GM18909 (cell line): ENCODE measurements at regions not wholly inside any gene's neighbourhood (a gene's known extent, or its start where the extent isn't known, plus 50 kb on each side); places are given as distances from the start of the nearest gene placed in this dataset.
"Not testable (repeated sequence)": the region's sequence is repeated elsewhere in the genome, so short reads cannot be mapped to it uniquely, and the experiment has no call there.

ENCODE experiments used
- ATAC-seq: cut with Tn5 transposase; IDR thresholded peaks from one replicate; pipeline ENCODE4 v1.9.1; 2021; ENCODE audit warnings: mild to moderate bottlenecking; ENCODE audit not compliant: unreplicated experiment, poor library complexity

DNA sequence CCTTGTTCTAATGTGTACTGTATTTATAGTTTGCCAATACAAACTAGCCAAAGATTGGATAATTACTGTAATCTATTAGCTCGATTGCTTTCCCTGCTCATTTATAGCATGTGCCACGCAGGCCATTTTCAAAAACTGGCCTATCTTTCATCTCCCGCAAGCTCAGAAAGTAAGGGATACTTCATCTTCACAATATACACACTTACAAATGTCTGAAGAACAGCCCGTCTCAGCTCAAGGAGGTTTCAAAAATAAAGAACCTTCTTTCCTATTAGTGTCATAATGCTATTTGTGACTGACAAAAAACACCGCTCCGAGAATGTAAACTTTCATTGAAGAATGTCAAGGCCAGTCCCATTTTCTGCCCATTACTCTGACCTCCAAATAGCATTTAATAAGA, 306.4 kb upstream of the ZNF507 start:
- no peak for ATAC-seq

DNA sequence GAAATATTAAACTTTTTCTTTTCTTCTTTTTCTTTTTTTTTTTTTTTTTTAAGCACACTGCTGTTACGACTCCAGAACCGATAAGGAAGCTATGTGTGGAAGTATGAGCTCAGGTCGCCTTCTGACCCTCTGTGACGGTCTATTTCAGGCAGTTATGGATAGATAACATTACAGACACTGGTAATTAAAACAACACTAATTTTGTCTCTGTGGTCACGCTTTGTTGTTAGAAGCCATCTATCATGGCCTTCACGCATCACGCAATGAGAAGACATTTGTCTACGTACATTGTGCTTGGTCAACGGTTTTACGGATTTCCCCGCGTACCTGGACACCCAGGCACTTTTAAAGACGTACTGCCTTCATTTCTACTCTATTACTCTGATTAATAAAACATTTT, 306.0 kb upstream of the ZNF507 start:
- ATAC-seq = no peak

DNA sequence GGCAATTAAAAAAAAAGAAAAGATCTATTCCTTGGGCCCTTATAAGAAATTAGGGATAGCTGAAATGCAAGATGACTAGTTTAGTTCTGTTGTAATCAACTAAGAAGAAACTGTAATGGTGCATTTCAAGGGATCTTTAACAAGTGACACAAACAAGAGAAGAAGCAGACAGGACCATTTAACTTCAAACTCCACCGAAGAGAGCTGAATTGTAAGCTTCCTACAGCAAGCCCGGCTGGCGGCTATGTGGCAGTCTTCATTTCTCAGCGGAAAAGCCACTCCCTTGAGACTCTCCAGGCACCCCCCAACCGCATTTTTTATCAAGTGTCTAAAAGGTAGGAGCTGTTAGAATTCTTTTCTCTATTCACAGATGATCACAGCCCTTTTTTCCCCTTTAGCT, 305.2 kb upstream of the ZNF507 start:
- ATAC-seq = no peak

DNA sequence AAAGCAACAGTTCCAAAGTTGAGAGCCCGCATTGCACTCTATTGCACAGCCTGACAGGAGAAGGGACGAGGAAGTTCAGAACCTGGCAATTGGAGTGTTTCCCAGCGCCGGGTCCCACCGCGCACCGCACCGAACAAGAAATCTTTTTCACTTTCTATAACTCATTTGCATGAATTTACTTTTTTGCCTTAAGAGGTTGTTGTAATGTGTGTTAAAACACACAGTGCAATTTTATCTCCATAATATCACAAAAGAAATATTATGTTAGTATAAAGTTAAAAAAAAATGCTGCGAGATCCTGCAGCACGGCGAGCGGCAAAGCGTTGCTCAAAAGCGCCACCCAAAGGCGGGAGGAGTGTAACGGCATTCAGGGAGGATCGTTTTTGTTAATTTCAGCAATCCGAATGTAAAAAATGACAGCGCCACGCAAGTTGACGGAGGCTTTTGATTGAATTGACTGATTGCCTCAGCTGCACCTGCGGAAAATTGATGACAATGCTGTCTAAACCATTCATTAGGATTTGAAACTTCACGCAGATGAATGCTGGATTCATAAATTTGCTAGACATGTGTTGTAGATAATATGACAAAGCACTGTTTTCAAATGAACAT, 303.6 kb upstream of the ZNF507 start:
- no peak for ATAC-seq

DNA sequence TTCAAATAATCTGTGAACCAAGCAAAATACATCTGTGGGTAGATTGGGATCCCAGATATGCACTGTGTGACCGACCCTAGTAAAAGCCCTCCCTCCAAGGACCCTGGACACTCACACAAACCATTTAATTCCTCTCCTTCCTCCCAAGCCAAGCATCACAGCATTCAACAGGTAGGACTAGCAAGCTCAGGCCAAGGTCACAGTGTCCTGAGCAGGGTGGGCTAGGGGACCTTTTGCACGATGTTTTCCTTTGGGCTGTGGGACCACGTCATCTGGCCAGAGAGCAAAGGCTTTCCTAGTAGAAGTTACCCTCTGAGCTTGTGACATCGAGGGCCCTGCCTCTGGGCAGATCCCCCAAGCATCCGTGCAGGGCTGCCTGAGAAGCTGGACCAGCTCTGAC, 297.6 kb upstream of the ZNF507 start:
- no peak for ATAC-seq

DNA sequence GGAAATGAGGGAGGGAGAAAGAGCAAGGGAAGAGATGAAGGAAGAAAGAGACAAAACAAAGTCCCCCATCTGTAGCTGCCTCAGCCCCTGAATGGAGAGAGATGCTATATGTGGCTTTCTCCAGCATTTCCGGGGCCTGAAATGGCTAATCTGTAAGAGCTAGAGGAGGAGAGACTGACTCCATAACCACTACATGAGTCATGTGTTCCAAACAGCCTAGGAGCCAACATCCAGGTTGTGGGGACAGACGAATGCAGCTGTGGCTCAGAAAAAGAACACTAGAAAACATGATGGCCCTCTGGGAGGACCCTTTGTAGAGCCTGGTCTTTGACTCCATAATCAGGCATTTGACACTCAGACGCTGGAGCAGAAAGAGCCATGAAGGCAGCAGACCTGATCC, 292.0 kb upstream of the ZNF507 start:
- no peak for ATAC-seq

DNA sequence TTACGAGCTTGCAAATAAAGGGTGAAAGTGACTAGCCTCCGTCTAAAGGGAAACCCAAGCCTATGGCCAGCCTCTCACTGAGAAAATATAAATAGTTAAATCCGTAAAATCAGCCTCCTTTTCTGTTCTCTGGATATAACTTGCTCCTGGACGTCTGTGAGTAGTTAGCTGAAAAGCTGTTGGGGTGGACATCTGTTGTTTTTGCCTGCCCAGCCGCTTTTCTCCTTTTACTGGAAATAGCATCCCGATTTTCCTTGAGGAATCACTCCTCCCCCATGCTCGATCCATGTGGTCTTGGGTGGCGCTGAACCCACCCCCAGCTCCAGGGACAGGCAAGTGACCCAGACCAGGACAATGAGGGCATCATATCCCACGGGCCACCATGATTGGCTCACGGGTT, 291.5 kb upstream of the ZNF507 start:
- no peak for ATAC-seq

DNA sequence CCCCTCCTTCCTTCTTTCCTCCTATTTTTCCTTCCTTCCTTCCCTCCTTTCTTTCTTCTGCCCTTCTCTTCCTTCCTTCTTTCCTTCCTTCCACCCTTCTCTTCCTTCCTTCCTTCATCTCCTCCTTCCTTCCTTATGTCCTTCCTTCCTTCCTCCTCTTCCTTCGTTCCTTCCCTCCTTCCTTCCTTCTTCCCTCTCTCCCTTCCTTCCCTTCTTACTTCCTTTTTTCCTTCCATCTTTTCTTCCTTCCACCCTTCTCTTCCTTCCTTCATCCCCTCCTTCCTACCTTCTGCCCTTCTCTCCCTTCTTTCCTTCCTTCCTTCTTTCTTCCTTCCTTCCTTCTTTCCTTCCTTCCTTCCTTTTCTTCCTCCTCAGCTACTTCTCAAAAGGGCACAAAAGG, 287.3 kb upstream of the ZNF507 start:
- no peak for ATAC-seq

DNA sequence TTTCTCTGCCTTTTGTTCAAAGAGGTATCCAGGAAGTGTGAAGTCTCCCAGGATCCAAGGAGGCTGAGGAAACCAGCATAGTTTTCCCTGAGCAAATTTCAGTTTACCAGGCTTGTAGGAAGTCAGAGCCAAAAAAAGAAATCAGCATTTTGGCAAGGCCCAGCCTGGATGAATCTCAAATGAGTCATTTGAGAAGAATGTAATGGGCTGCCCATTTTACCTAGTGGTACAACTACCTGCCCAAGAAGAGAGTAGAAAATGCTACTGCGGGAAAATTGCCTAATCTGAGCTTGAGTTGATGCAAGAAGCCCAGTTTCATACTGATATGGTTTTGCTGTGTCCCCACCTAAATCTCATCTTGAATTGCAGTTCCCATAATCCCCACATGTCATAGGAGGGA, 284.1 kb upstream of the ZNF507 start:
- no peak for ATAC-seq

DNA sequence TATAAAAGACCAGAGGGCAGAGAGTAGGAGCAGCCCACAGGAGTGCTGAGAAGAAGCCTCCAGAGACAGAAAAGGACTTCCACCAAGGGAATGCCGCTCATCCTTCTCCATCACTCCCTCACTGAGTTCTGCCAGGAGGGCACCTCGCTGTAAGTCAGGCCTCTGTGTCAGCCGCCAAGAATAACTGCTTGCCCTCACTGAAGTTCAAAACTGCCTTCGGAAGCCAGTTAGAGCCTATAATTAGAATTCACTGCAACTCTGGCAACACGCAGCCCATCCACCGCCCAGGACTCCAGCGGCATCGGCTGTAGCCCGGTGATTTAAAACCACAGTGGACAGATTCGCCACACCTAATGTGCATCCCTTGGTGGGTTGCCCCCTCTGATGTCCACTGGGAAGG, 281.8 kb upstream of the ZNF507 start:
- ATAC-seq = no peak

DNA sequence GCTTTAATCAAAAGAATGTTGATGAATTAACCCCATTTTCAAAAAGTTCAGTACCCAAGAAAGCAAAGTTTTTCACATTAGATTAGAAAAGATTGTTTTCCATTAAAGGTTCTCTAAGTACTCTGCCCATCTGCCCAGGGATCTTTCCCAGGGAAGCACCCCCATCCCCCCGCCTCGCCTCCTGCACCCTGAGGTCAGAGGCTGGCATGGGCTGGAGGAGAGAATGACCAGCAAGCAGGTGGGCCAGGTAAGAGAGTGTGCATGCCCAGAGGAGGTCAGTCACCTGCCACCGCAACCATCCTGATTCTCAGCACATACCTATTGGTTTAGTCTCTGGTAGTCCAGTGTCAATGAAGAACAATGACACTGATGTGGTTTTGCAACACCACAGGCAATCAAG, 279.4 kb upstream of the ZNF507 start:
- ATAC-seq = no peak

DNA sequence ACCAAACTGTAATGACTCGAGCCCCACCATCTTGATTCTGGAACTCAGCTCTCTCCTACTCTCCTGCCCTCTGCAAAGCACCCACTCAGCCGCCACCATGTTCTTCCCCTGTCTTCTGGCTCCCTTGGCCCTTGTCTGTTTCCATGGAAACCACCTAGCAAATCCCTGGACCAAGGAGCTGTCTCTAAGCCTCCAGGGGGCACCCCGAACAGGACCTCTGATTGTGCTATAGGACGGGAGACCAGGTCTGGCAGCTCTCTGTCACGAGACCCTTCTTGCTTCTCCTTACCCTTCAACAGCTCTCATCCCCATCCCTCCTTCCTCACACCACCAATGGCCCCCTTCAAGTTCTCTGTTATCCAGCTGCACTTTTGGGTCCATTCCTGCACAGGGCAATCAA, 277.7 kb upstream of the ZNF507 start:
- ATAC-seq = no peak

DNA sequence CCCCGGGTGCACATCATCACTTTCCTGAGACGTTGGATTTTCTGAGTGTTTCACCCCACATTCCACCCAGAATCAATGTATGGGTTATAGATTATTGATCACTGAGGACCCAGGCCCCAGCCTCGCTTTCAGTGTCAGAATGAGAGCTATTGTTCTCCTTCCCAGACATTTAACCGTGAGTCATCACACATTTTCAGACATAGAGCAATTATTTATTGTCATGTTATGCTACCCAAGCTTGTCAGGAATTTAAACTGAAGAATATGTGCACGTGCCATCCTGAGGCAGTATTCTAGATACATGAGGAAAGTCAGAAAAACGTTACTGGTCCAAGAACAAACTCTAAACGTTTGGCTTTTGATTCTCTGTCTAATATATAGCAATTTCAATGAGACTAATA, 276.6 kb upstream of the ZNF507 start:
- no peak for ATAC-seq

DNA sequence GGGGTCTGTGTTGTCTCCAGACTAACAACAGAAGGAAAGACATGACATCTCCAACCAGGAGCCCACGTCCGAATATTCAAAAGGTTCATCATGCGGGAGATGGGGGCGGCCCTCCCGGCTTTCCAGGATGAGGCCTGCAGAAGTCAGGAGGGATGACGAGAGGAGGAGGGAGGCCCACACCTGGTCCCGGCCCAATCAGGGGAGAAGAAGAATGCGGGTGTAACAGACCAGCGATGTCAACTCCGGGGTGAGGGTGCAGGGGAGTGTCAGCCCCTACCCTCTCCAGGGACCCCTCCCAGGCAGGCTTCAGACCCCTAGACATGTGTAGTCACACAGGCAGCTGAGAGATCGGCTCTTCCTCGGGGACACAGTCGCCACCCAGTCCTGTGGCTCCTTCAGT, 275.3 kb upstream of the ZNF507 start:
- no peak for ATAC-seq

DNA sequence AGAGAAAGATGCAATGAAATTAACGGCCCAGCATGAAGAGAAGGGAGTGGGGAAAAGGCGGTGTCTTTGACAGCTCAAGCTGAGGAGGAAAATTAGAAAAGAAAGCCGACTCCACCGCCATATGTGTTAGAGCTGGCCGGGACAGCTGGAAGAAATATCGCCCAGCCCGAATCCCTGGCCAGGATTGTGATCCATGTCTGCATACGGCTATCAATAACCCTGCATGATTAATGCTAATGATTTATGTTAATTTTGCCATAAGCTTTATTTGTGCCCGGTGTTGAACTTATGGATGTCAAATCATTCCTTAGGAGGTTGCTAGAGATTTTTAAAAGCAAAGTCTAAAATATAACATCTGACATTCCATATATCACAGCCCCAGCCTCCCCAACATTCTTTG, 263.4 kb upstream of the ZNF507 start:
- ATAC-seq = no peak

DNA sequence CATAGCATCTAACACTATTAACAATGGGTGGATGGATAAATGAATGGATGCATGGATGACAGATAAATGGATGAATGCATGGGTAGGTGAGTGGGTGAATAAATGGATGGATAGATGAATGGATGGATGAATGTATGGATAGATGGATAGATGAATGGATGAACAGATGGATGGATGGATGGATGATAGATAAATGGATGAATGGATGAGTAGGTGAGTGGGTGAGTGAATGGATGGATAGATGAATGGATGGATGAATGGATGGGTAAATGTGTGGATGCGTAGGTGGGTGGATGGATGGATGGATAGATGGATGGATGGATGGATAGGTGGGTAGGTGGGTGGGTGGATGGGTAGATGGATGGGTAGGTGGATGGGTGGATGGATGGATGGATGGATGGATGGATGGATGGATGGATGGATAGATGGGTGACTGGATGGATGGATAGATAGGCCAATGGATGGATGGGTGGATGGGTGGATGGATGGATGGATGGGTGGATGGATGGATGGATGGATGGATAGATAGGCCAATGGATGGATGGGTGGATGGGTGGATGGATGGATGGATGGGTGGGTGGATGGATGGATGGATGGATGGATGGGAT, 260.6 kb upstream of the ZNF507 start:
- not testable (repeated sequence) for ATAC-seq

DNA sequence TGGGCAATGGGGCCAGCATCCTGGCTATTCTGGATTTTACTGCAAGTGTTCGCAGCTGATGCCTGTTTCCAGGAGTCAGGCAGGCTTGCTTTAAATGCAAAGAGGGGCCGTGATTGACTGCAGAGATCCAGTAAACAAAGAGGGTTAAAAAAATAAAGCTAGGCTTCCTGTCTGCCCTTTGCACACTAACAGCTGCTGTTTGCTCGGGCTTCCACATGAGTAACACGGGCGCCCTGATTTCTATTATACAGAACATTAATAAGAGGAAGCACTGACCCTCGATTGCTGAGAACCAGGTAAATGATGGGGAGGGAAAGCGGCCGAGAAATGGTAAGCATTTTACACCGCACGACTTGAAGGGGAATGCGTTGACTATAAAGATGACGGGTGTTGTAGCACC, 254.2 kb upstream of the ZNF507 start:
- ATAC-seq = no peak

DNA sequence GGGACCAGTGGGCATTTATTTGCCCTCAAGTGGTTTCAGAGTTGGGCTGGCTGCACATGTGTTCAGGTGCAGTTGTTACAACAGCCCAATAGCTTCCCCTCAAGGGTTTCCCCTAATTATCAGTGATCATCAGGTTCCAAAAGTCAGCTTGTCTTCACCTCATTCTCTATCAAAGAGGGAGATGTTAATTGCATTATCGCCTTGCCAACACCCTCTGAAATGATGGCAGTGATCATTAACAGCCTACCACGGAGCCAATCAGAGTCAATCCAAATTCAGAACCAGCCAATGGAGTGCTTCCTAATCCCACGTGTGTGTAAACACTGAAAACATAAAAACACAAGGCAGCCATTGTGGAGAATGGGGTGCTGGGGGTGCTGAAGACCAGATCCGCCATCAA, 248.4 kb upstream of the ZNF507 start:
- ATAC-seq = no peak

DNA sequence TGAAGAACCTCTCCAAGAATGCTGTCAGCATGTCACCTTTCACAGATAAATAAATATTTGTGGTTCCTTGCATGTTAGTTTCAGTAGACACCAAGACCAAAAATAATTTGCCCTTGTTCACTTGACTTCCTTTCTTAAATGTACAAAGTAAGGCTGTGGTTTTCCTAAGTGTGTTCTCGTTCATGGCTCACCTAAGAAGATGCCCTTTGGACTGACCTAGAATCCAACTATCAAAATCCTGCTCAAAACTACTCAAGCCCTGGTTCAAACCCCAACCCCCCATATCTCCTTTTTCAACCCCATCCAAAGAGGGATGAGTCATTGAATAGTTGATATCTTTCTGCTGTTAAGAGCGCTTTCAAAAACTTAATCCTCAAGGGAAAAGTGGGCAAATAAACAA, 247.8 kb upstream of the ZNF507 start:
- ATAC-seq = no peak

DNA sequence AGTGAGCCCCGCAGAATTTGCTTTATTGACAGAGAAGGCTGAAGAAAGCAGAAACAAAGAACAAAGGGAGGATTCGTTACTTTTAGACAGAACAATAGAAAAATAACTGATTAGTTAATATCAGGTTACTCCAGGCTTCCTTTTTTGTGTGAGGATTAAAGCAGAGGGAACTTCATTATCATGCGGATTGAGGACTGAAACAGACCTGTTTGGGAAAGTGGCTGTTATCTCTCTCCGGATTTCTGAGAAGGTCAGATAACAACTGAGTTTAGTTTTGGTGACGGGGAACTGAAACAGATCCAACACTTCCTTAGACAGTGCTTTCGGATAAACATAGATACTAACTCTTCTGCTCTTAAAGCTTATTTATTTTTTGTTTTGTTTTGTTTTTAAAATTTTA, 246.4 kb upstream of the ZNF507 start:
- ATAC-seq = no peak

DNA sequence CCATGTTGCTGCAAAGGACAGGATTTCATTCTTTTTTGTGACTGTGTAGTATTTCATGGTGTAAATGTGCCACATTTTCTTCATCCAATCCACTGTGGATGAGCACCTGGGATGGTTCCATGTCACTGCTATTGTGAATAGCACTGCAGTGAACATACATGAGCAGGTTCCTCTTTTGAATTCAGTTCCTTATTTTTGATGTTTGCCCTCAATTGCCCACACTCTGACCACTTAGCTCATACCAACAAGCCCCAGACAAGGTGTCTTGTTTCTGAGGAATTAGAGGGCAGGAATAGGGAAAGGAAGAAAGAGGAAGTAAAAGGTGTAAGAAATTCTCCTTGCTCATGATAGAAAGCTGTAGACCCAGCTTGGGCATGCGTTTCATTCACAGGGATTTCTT, 244.2 kb upstream of the ZNF507 start:
- no peak for ATAC-seq

DNA sequence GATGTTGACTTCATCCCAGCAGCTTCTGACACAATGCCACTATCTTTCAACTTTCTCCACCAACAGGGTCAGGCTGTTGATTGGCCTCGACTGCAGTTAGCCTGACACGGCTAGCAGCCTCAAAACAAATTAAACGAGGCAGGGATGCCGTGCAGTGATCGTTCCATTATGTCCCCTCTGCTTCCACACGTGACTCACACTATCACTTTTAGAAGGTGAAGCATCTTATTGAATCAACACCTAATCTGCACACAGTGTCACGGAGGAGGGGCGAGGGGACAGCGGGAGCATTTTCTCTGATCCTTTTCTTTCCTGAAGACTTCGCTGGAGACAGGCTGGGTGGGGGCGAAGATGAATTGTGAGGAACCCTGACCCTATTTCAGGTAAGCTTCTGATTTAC, 241.9 kb upstream of the ZNF507 start:
- no peak for ATAC-seq
